Bone marrow (tissue), 2 donors: ENCODE measurements at regions not wholly inside any gene's neighbourhood (a gene's known extent, or its start where the extent isn't known, plus 50 kb on each side); places are given as distances from the start of the nearest gene placed in this dataset.
"Not testable (repeated sequence)": the region's sequence is repeated elsewhere in the genome, so short reads cannot be mapped to it uniquely, and the experiment has no call there.

Experiments used
- DNase-seq, 2 donors: peaks; one replicate each; lab custom pipeline; 2025; lab: John Stamatoyannopoulos, UW

DNA sequence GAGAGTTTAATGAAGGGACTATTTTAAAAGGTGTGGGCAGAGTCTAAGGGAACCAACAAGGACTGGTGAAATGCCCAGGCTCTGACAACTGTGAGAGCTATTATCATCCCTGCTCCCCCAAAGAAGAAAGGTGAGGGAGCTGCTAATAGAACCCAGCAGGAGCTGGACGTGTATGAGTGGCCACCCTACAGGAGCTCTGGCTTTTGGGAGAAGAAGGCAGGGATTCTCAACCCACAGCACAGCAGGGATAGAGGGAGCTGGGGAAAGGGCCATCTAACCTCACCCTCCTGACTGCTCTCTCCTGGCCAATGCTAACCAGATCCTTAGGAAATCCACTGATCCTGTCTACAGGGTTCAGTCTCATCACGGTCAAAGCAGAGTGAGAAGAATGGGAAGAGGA lies 57.1 kb downstream of the GRIN2B start:
- DNase-seq: no peak

DNA sequence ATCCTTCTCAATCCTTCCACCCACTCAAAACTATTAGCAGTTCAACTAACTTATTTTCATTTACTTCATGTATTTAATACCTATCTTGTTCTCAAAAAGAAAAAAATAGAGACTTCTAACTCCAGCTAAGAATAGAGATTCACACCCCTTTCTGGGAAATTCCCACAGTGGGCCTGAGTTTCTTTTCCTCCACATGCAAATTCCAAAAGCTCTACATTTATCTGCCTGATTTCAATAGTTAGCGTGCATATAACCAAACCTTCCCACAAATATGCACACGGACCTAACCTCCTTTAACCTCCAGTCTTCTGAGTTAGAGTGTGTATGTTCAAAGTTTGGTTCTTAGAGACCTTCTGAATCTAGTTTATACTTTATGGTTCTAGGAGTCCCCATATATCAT lies 62.5 kb downstream of the GRIN2B start:
- DNase-seq: no peak

DNA sequence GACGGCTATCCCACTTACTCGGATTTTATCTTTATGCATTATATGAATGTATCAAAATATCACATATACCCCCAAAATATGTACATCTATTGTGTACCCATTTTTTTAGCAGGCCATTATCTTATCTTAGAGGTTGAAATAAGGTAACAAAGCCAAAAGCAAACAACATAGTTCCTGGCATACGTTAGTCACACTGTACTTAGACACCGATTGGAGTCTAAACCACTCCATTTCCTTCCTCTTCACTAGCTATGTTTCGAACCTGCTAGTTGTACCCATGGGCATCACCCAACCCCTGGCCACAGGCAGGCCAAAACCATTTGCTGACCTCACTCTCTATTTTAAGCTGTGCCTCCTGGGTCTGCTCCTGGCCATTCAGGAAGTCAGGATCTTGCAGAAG lies 66.3 kb downstream of the GRIN2B start:
- DNase-seq: no peak

DNA sequence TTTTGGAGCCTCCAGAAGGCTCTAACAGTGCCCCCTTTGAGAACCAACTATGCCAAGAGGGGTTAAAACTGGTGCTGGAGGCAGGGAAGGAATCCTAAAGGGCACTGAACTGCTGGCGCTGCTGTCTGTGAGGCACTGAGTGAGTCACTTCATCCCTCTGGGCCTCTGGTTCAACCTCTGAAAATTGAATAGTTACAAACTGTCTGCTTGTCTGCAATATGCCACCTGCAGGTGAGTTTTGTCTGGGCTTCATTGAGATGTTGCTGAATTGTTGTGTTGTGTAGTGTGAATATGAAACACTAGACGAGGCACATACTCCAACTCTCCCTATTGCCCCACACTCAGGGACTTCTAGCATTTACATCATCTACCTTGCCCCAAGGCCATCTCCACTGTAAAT lies 68.0 kb downstream of the GRIN2B start:
- DNase-seq: no peak

DNA sequence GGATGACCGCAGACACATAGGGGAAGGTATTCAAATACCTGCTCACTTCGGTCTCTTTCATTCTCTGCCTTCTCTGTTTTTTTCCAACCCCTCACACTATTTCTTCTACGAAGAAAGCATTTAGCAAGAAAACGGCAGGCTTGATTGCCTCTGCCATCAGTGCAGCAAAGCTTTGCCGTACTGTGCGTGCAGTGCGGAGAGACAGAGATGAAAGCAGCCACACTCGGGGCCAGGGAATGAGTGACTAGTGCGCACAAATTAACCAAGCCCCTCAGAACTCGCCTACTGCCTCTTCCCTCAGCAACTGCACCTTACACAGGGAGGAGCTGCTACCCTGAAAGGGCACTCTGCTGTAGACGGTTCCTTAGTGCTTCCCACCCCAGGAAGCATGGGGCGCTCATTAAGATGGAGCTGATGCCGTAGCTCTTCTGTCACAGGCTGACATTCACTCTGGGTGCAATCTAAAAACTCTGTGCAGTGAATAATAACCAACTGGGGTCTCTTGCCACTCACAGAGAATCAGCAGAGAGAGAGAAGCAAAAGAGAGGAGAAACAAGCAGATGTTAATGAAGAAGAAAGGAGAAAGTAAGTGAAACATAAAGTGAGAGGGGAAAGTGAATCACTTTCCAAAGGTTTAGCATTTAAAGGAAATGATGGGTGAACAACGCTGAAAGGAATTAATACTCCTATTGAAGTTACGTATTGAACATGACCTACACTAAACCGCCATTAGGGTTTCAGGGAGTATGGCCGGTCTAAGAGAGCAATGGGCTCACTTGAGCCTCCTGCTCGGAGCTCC lies 69.4 kb downstream of the GRIN2B start:
- DNase-seq: no peak

DNA sequence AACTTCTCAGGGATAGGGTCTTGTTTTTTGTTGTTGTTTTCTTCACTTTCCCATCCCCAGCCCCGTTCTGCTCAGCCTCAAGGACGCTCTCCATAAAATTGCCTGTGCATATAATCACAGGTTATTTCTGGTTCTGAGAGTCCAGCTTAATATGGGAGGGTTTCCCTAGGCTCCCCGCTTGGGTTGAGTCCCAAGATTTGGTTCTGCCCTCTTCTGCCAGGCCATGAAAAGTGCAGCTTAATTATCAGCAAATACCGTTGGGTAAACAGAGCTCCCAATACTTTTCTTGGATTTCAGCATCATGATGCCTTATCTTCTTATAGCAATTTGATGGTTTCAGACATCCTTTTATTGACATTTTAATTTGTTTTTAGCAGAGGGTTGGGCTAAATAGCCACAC lies 75.6 kb downstream of the GRIN2B start:
- DNase-seq: no peak

DNA sequence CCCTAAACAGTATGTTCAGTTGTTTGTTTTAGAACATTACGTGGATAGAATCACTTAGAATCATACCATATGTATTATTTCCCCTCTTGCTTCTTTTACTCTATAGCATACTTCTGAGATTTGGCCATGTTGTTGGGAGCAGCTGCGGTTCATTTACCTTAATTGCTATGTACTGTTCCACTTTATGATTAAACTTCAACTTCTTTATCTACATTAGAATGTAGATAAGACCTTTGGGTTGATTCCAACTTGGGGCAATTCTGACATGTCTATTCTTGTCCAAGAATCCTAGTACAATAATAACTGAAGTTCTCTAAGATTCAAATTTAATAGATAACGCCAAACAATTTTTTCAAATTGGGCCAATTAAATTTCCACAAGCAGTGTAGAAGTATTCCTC lies 80.7 kb downstream of the GRIN2B start:
- no peak for DNase-seq

DNA sequence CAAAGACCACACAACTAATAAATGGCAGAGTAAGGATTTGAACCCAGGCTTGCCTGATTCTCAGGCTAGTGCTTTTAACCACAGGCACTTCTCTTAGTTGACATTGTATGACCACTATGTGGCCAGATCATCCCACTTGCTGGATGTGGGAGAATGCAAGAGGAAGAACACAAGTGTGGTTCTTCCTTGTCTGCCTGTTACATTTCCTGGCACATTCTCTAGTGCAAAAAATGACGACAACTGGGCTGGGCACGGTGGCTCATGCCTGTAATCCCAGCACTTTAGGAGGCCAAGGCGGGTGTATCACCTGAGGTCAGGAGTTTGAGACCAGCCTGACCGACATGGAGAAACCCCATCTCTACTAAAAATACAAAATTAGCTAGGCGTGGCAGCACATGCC lies 83.0 kb downstream of the GRIN2B start:
- DNase-seq: not testable (repeated sequence)

DNA sequence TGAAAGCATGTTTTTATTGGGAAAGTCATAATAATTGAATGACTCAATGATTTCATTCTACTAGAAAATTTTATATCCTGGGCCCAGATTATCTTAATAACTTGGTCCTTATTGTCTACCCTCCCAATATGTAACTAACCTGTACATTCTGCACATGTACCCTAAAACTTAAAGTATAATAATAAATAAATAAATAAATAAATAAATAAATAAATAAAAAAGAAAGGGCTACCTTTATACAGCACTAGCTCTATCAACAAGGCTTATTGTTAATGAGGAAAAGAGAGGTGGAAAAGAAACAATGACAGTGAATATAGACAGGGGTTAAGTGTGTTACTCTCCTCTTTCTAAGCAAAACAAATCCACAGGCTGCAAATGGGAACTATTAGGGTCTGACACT lies 83.6 kb downstream of the GRIN2B start:
- no peak for DNase-seq

DNA sequence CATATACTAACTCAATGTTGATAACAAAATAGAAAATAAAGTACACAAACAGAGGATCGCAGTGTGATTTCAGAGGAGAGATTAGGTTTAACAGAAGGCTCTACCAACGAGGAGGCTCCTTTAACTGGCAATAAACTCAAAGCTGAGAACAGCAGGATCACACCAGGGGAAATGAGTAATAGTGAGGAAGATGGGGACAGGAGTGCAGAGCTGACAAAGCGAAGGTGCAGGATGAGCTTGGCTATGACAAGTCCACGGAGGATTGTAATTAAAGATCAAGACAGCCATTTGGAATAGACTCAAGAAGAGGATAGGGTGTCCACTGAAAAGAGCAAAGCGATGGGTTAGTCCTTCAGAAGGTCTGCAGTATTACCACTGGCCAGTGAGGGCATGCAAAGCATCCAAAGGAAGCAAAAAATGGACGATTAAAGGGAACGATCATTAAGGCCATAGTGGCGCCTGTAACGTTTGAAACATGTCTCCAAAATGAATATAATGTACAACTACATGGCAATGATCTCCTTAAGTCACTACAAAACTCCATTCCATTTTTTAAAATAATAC lies 85.3 kb downstream of the GRIN2B start:
- no peak for DNase-seq

DNA sequence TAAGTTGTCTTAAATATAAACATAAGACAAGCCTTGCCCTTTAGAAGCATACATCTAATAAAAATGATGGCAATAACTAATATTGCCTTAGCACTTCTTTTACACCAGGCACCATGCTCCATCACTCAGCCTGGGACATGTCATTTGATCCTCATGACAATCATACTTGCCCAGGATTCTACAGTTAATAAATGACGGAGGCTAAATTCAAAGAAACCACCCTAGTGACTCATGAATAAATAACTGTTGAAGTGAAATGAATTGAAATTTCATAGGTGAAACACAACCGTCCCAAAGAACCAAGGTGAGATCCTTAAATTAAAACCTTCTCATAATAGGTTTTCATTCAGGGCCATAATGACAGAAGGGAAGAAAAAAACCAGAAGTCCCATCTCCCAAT lies 89.5 kb downstream of the GRIN2B start:
- no peak for DNase-seq

DNA sequence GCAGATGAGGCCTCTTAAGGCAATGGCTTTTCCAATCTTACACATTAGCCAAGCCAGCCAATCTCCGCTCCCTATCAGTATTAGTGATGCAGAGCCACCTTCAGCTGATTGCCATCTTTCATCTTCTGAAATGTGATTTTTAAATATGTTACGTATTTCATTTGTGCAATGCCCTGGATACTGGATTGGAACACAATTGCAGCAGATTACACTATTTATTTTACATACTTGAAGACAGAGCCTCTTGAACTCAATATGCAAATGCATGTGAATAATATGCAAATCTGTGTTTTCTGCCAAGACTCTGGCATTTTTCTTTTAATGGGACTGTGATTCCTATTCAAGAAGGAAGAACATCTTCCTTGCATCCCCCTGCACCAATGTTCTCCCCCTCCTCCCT lies 90.5 kb downstream of the GRIN2B start:
- no peak for DNase-seq

DNA sequence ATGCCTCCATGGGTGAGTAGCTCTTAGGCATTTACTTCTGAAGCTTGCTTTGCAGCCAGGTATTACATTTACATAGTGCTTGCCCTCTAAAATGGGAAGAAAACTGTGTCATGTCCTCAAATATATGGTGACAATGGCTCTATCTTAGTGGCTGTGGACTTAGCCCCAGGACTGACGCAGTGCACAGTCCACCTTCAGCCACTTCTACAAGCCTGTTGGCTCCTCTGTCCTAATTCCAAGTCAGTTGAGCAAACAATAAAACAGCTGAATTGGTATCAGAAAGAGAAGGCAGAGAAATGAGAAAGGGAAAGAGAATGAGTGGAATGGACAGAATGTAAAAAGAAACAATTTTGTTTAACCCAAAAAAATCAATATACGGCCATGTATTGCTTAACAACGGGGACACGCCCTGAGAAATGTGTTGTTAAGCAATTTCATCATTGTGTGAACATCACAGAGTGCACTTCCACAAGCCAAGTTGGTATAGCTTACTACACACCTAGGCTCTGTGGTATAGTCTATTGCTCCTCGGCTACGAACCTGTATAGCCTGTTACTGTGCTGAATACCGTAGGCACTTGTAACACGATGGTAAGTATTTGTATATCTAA lies 93.5 kb downstream of the GRIN2B start:
- no peak for DNase-seq

DNA sequence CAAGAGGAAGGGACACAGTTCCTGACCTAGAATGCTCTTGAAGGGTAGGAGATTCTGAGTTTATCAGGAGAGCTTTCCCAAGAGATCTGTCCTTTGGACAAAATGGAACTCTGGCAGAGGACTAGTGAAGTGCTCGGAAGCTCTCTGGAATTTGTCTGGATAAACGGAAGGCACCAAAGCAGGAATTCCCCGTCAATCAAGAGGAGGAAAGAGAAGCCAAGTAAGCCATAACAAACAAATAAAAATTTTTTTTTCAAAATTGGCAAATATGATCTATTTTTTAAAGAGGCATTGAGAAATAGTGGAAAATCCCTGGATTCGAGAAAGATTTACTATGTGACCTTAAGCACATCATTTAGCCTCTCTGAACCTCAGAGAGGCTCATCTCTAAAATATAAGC lies 99.2 kb downstream of the GRIN2B start:
- no peak for DNase-seq

DNA sequence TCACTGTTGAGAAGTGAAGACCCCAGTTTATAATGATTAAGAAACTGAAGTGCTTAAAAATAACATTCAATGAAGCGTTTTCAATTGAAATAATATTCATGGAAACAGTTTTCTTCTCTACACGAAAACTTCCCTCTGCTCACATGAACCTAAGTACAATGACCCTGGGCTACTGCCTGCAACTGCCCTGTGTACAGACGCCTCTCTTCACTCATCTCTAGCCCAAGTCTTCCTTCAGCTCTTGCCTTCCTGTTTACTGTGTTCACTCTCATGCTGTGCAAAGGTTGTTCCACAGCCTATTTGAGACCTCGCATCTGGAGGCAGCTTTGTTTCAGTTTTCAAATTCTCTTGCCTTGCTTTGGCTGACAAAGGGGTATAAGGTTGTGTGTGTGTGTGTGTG lies 100.8 kb downstream of the GRIN2B start:
- DNase-seq: no peak

DNA sequence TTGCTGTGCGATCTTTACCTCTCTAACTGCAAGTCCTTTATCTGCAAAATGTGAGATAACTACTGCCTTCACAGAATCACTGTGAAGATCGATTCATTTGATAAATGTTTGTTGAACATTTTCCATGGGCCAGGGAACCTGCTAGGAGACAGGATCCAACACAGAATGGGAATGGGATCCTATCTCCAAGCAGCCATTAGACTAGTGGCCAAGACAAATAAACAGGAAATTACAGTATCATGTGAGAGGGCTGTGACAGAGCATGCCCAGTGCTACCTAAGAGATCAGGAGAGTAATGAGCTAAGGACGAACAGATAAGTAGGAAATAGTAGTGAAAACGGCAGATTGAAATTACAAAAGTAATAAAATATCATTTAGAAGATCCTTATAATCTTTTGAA lies 105.7 kb downstream of the GRIN2B start:
- no peak for DNase-seq

DNA sequence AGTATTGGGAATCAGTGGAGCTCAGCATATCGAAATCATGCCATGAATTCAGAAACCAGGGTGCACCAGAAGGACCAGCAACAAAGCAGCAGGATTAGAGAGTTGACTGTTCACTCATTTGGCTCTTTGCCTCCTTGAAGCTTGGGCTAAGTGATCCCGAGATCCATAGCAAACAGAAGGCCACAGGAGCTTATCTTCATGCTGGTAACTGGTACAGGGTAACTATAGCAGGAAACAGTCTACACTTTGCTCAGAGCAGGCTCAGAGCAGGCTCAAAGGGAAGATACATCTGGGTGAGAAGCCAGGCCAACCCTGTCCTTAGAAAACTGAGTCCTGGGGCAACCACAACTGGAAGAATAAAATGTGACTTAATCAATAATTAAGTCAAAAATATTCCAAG lies 111.1 kb downstream of the GRIN2B start:
- DNase-seq: no peak

DNA sequence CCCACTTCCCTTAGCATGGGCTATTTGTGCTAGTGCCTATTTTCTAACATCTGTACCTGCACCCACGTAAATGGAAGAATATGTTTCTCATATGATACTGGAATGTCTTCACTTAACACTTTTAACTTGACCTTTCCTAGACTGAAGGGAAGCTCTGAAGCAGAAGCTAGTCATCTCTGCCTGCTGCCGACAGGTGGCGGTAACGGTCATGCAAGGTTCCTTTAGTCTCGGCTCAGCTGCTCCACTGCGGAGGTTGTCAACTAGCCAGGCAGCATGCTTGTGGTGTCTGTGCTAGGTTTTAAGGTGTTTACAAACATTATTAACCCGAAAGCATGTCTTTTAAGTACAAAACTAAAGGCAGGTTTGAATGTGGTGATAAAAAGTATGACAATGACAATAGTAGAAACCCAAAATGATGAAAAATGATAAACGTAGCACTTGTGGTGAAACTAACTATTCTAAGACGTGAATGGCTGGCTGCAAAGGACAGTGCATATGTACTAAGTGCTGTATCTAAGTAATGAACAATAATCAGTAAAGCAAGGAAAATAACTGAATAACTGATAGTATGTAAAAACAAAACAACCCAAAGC lies 117.2 kb downstream of the GRIN2B start:
- DNase-seq: peak in 1 of 2 donors; percentile 3

DNA sequence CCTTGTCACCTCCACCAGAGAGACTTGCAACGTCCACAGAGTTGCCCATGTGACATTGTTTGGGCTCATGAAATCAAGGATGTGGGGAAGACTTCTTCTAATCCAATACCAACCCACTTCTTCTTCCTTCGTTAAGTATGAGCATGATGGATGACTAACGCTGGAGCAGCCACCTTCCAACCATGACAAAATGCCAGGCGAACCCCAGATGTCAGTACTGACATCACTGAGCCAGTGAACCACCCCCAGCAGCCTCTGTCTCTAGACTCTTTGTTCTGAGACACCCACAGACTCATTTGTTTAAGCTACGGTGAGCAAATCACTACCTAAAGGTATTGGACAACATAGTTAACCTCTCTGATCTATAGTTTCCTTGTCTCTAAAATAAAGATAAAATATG lies 123.7 kb downstream of the GRIN2B start:
- no peak for DNase-seq

DNA sequence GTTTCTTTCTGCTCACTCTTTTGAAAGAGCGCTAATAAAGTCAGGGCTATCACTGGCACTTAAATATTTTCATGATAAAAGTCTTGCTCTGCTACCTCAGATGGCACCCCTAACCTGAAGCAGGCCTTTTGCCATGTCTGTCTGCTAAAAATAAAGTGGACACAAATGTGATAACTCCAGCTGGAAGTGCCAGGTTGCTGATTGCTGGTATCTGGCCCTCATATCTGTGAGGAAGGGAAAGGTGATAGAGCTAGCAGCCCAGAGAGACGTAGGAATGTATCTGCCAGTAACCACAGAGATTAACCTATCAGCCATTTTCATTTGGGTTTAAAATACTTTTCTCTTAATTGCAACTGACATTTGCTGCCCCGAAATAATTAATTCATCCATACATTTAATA lies 127.9 kb downstream of the GRIN2B start:
- DNase-seq: no peak

DNA sequence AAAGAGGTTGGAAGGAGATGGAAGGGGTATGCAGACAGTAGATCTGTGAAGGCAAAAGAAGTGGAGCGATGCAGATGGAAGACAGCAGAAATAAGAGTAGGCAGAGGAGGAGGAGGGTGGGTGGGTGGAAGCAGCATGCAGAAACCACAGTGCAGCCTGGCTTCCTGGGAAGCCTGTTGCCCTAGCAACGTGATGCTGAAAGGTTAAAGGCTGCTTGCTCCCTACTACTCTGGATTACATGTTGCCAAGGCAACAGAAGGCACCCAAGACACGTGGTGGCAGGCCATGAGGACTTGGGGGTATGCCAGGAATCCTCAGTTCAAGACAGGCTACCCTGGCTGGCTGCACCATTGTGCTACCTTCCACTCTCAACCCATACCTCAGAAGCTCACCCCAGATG lies 129.6 kb downstream of the GRIN2B start:
- no peak for DNase-seq

DNA sequence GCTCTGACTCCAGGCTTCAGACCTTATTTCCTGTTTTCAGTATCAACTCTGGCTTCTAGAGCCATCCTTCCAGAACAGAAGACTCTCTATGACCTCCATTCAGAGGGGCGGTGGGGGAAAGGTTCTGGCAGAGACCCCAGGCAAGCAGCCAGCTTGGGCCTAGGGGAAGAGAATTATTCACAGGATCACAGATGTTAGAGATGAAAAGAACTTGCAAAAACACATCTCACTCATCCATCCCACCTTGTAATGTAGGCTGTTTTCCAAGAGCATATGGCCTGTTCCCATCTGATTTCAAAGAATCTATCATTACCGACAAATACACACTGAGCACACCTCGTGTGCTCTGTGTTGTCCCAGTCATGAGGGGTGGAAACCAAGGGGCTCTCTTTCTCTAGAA lies 131.9 kb downstream of the GRIN2B start:
- DNase-seq: no peak

DNA sequence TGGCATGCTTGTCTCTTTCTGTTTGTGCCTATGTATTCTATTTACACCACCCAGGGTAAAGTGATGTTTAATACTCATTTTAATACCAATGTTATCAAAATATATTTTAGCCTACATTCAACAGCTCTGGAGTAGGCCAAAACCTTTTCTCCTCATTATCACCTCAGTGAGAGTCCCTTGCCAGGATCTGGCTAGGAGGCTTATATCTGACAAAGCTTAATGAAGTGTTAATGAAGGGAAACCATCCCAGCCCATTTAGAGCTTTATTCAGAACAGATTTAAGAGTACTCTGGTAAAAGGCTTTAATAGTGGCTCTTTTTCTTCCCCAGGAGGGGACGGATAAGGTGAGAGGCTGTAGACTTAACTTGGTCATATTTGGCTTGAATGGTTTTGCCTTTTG lies 137.6 kb downstream of the GRIN2B start:
- DNase-seq: no peak
